CD4-positive, alpha-beta T cell (primary cell): ENCODE measurements at regions not wholly inside any gene's neighbourhood (a gene's known extent, or its start where the extent isn't known, plus 50 kb on each side); places are given as distances from the start of the nearest gene placed in this dataset.

Experiments used
- ATAC-seq: fragments of 200-7000 bp; cut with Tn5 transposase; one replicate; pipeline ENCODE4 v1.10.0; 2022; ENCODE audit warnings: mild to moderate bottlenecking; ENCODE audit not compliant: poor library complexity
- CTCF ChIA-PET: fragments of 350-600 bp; sonication (Branson Sonifier 250); formaldehyde crosslinking; loops from one replicate; lab custom pipeline; 2021; ENCODE audit warnings: antibody characterized with exemption, inconsistent platforms; lab: Charles Lee
- POLR2A ChIA-PET: fragments of 350-600 bp; sonication (Branson Sonifier 250); formaldehyde crosslinking; loops from one replicate; lab custom pipeline; 2021; ENCODE audit warnings: antibody characterized with exemption, inconsistent platforms; lab: Charles Lee
- DNase-seq, 14 experiments: peaks; one replicate each; pipeline ENCODE4 v3.0.0-alpha.2; 2013 to 2020; ENCODE audit warnings: mixed read lengths in 2 of 14
- H3K27ac ChIP-seq, 2 donors: one replicate each; pipeline versions ENCODE4 v1.5.1 to v1.7.0; 2013; ENCODE audit warnings: low read length in 2 of 2, low read depth in 1 of 2, mild to moderate bottlenecking in 1 of 2
- H3K27me3 ChIP-seq, 2 experiments: 1 replicate in 1 of 2; 2 replicates in 1 of 2; pipeline versions ENCODE4 v1.6.1 to v1.7.0; 2013; ENCODE audit warnings: low read length in 2 of 2, control low read depth in 1 of 2, mild to moderate bottlenecking in 1 of 2, moderate library complexity in 1 of 2; ENCODE audit not compliant: insufficient read depth in 2 of 2, control insufficient read depth in 1 of 2
- H3K36me3 ChIP-seq: one replicate; pipeline ENCODE4 v1.6.1; 2013; ENCODE audit warnings: low read length, control low read depth; ENCODE audit not compliant: insufficient read depth
- H3K4me1 ChIP-seq: one replicate; pipeline ENCODE4 v1.6.1; 2013; ENCODE audit warnings: low read length, control low read depth; ENCODE audit not compliant: insufficient read depth
- H3K4me3 ChIP-seq: one replicate; pipeline ENCODE4 v1.5.1; 2013; ENCODE audit warnings: mild to moderate bottlenecking, low read length, moderate library complexity
- H3K9me3 ChIP-seq, 2 experiments: 1 replicate in 1 of 2; 2 replicates in 1 of 2; pipeline versions ENCODE4 v1.6.1 to v1.7.0; 2013; ENCODE audit warnings: low read length in 2 of 2, mild to moderate bottlenecking in 2 of 2, control low read depth in 1 of 2, moderate library complexity in 1 of 2; ENCODE audit not compliant: control insufficient read depth in 1 of 2, insufficient read depth in 1 of 2
- H3K27ac Mint-ChIP-seq: one replicate; pipeline ENCODE4 v1.8.0; 2020; ENCODE audit warnings: mixed read lengths
- H3K27me3 Mint-ChIP-seq: one replicate; pipeline ENCODE4 v1.8.0; 2021; ENCODE audit warnings: mixed read lengths
- H3K36me3 Mint-ChIP-seq: one replicate; pipeline ENCODE4 v1.8.0; 2021; ENCODE audit warnings: low read depth, mixed read lengths
- H3K4me1 Mint-ChIP-seq: one replicate; pipeline ENCODE4 v1.8.0; 2021; ENCODE audit warnings: low read depth, mixed read lengths
- H3K4me3 Mint-ChIP-seq: one replicate; pipeline ENCODE4 v1.8.0; 2020; ENCODE audit warnings: mild to moderate bottlenecking, mixed read lengths
- H3K9me3 Mint-ChIP-seq: one replicate; pipeline ENCODE4 v1.8.0; 2020; ENCODE audit warnings: mixed read lengths
- intact Hi-C, 2 experiments: fragments of 100-400 bp; cut with DNase I in 1 of 2; cut with micrococcal nuclease in 1 of 2; formaldehyde crosslinking; loops; one replicate each; pipeline versions ENCODE4 v1.15.1 to v1.9.0; 2023 to 2025; cut with DNase I, micrococcal nuclease
- TF ChIP-seq, protein P1 (sequence below): fragments of 200-600 bp; IDR thresholded peaks from one replicate; pipeline ENCODE4 v1.8.0; 2022; ENCODE audit warnings: antibody characterized with exemption, mild to moderate bottlenecking

DNA sequence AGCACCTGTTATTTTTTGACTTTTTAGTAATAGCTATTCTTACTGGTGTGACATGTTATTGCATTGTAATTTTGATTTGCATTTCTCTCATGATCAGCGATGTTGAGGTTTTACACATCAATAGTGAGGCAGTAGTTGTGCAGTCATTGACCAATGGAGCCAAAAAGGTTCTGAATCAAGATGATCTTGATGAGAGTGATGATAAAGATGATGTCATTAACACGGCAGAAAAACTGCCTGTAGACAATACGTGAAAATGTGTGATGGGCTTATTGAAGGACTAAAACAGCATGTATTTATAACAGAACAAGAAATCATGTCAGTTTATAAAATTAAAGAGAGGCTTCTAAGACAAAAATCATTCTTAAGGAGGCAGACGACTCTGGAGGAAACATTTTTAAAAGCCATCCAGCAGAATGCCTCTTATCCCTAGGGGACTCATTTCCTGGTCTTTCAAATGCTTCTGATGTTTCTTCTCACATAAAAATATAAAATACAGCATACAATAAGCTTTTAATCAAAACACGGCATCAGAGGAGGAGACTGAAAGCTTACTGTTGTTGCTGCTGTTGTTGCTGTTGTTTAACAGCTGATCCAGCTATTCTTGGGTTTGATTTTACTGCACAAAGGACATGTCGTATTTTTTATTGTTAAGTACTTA is 400.3 kb downstream of the LTN1 start:
- Histone ChIP-seq H3K27me3 (no peaks in the 10 kb centered on the region), H3K27ac (no peak overlapping the region), H3K4me3 (no peak overlapping the region), H3K4me1 (no peaks in the 10 kb centered on the region), H3K9me3 (no peaks in the 10 kb centered on the region), H3K36me3 (no peaks in the 10 kb centered on the region)
- TF ChIP-seq, protein P1, sequence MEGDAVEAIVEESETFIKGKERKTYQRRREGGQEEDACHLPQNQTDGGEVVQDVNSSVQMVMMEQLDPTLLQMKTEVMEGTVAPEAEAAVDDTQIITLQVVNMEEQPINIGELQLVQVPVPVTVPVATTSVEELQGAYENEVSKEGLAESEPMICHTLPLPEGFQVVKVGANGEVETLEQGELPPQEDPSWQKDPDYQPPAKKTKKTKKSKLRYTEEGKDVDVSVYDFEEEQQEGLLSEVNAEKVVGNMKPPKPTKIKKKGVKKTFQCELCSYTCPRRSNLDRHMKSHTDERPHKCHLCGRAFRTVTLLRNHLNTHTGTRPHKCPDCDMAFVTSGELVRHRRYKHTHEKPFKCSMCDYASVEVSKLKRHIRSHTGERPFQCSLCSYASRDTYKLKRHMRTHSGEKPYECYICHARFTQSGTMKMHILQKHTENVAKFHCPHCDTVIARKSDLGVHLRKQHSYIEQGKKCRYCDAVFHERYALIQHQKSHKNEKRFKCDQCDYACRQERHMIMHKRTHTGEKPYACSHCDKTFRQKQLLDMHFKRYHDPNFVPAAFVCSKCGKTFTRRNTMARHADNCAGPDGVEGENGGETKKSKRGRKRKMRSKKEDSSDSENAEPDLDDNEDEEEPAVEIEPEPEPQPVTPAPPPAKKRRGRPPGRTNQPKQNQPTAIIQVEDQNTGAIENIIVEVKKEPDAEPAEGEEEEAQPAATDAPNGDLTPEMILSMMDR = no peak
- intact Hi-C loops = no loop called here
- no peak for DNase-seq
- Mint-ChIP-seq H3K27ac (no peak overlapping the region), H3K4me3 (no peak overlapping the region), H3K9me3 (no peaks in the 10 kb centered on the region), H3K36me3 (peaks cover 4% of the 10 kb centered on the region), H3K27me3 (no peaks in the 10 kb centered on the region), H3K4me1 (no peaks in the 10 kb centered on the region)
- ChIA-PET POLR2A (no interaction called here), CTCF (no interaction called here)
- ATAC-seq = no peak

DNA sequence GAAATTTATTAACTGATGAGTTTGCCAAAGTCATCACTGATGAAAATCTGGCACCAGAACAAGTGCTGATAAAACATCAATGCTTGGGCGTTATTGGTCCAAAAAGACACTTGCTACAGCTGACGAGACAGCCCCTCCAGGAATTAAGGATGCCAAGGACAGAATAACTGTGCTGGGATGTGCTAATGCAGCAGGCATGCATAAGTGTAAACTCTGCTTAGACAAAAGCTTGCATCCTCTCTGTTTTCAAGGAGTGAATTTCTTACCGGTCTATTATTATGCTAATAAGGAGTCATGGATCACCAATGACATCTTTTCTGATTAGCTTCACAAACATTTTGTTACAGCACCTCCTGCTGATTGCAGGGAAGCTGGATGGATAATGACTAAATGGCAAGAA is 402.0 kb downstream of the LTN1 start:
- CTCF ChIA-PET = interaction anchor here (0.6 kb wide), 1 partner anchor 11 kb away, joined by 4 read pairs; no protein-coding TSS in a partner anchor

DNA sequence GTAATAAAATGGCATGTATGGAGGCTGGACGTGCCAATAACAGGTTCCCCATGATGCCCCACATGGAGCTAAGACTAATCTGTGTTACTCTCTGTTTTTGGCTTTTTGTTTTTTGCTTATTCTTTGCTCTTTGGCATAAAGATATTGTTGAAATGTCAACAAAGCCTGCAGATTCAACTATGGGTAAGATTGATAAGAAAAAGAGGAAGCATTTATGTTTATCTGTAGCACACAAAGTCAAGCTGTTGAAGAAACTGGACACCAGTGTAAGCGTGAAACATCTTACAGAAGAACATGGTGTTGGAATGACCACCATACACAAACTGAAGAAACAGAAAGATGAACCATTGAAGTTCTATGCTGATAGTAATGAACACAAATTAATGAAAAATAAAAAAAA is 402.7 kb downstream of the LTN1 start:
- no peak for ATAC-seq
- Mint-ChIP-seq H3K4me3 (no peak overlapping the region), H3K27ac (no peak overlapping the region), H3K9me3 (peaks cover 4% of the 10 kb centered on the region), H3K27me3 (no peaks in the 10 kb centered on the region), H3K36me3 (peaks cover 8% of the 10 kb centered on the region), H3K4me1 (no peaks in the 10 kb centered on the region)
- Histone ChIP-seq H3K9me3 (no peaks in the 10 kb centered on the region), H3K36me3 (no peaks in the 10 kb centered on the region), H3K4me1 (no peaks in the 10 kb centered on the region), H3K27me3 (no peaks in the 10 kb centered on the region), H3K27ac (no peak overlapping the region), H3K4me3 (no peak overlapping the region)
- no peak for DNase-seq
- POLR2A ChIA-PET = no interaction called here
- TF ChIP-seq, protein P1 = no peak
- CTCF ChIA-PET = no interaction called here
- intact Hi-C loops = no loop called here

More for the DNA sequence above, 402.0 kb downstream of the LTN1 start:
- Histone ChIP-seq H3K4me1 (no peaks in the 10 kb centered on the region), H3K4me3 (no peak overlapping the region), H3K27me3 (no peaks in the 10 kb centered on the region), H3K27ac (no peak overlapping the region), H3K36me3 (no peaks in the 10 kb centered on the region), H3K9me3 (no peaks in the 10 kb centered on the region)
- DNase-seq (no peak), ATAC-seq (no peak)
- TF ChIP-seq, protein P1 = no peak
- no peak overlapping the region for H3K27ac Mint-ChIP-seq
- H3K36me3 Mint-ChIP-seq = peaks cover 3% of the 10 kb centered on the region
- no peaks in the 10 kb centered on the region for H3K4me1 Mint-ChIP-seq
- H3K9me3 Mint-ChIP-seq = peaks cover 4% of the 10 kb centered on the region
- H3K4me3 Mint-ChIP-seq = no peak overlapping the region
- intact Hi-C loops = no loop called here
- POLR2A ChIA-PET = no interaction called here
- no peaks in the 10 kb centered on the region for H3K27me3 Mint-ChIP-seq
